ENCODE measurements at regions not wholly inside any gene's neighbourhood (a gene's known extent, or its start where the extent isn't known, plus 50 kb on each side); places are given as distances from the start of the nearest gene placed in this dataset.

GRCh38 chr2:217055624-217056023 is 195.8 kb upstream of the TNP1 start:
- Histone ChIP-seq H3K4me1 (no peaks in the 10 kb centered on the region), H3K9me3 (no peaks in the 10 kb centered on the region), H3K27ac (no peak overlapping the region), H3K4me3 (no peak overlapping the region), H3K27me3 (no peaks in the 10 kb centered on the region), H3K36me3 (replicated peaks in 1 of 2; ENCODE audit: insufficient read depth in 1 of 2, low read depth in 2 of 2) (no peaks in the 10 kb centered on the region)
- intact Hi-C loops (cut with DNase I), result no loop called here
- 86 to 95% methylated on average over 1 of the region's 1 CpG for WGBS, 2 donors
- TF ChIP-seq, protein P1, sequence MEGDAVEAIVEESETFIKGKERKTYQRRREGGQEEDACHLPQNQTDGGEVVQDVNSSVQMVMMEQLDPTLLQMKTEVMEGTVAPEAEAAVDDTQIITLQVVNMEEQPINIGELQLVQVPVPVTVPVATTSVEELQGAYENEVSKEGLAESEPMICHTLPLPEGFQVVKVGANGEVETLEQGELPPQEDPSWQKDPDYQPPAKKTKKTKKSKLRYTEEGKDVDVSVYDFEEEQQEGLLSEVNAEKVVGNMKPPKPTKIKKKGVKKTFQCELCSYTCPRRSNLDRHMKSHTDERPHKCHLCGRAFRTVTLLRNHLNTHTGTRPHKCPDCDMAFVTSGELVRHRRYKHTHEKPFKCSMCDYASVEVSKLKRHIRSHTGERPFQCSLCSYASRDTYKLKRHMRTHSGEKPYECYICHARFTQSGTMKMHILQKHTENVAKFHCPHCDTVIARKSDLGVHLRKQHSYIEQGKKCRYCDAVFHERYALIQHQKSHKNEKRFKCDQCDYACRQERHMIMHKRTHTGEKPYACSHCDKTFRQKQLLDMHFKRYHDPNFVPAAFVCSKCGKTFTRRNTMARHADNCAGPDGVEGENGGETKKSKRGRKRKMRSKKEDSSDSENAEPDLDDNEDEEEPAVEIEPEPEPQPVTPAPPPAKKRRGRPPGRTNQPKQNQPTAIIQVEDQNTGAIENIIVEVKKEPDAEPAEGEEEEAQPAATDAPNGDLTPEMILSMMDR (IDR thresholded peaks at IDR 0.05), result no peak
- no peak for TF ChIP-seq POLR2A (IDR thresholded peaks at IDR 0.05)
- DNase-seq (no peak), ATAC-seq (no peak)

DNA sequence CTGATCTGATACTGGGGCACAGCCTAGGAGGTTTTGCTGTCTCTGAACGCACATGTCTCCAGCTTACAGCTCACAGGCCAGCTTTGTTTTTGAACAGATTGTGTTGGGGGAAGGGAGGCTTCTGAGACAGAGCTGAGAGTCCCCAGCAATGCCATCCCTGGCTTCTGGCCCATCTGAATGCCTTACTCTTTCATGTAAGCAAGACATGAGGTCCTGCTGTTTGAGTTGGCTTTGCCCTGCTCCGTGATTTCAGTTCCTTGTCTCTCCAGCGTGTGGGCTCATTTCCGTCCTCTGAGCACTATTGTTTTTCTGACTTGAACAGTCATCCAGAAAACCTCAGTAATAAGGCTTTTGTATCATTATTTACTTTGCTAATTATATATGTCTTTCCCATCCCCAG is 194.9 kb upstream of the TNP1 start:
- 67 to 78% methylated on average over 4 of the region's 4 CpGs for WGBS, 2 donors

DNA sequence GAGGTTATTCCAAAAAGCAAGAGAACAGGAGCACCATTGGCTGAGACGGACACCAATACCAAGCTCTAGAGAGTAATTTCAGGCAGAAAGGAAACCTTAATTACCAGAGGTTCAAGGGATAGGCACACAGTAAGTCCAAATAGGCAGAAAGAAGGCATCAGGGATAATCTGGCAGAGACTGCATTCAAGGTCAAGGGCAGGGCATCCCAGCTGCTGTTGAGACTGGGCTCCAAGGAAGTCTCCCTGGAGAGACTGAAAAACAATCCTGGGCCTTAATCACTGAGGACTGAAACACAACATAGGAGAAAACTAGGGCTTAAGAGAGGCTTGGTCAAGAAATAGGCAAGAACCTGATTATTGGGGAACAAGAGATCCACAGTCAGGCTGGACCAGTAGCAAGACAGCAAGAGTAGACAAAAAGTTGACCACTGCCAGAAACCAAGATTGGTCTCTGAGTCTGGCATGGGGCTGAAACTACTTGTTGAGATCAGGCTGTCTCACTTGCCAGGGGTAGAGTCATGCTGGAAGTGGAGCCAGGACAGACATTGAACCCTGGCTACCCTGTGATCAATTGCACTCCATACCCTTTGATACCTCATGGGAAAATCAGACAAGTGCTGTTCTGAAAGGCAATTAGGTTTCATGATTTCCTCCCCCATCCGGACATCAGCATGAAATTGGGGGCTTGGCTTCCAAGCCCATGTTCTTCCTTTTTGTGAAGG is 193.2 kb upstream of the TNP1 start:
- H3K4me1 ChIP-seq, result no peaks in the 10 kb centered on the region
- TF ChIP-seq, protein P1 (IDR thresholded peaks at IDR 0.05), result no peak
- TF ChIP-seq POLR2A (IDR thresholded peaks at IDR 0.05), result no peak
- H3K9me3 ChIP-seq, result no peaks in the 10 kb centered on the region
- H3K36me3 ChIP-seq (replicated peaks in 1 of 2; ENCODE audit: insufficient read depth in 1 of 2, low read depth in 2 of 2), result no peaks in the 10 kb centered on the region
- H3K4me3 ChIP-seq, result no peak overlapping the region
- intact Hi-C loops (cut with DNase I), result no loop called here
- no peak for DNase-seq
- no peaks in the 10 kb centered on the region for H3K27me3 ChIP-seq
- WGBS, 2 donors, result 95% methylated on average over 2 of the region's 2 CpGs
- H3K27ac ChIP-seq, result no peak overlapping the region
- ATAC-seq, result no peak

More for the DNA sequence above, 194.9 kb upstream of the TNP1 start:
- intact Hi-C loops (cut with DNase I), result no loop called here
- TF ChIP-seq, protein P1 (IDR thresholded peaks at IDR 0.05), result no peak
- TF ChIP-seq POLR2A (IDR thresholded peaks at IDR 0.05), result no peak
- no peak for DNase-seq
- Histone ChIP-seq H3K27ac (no peak overlapping the region), H3K9me3 (no peaks in the 10 kb centered on the region), H3K36me3 (replicated peaks in 1 of 2; ENCODE audit: insufficient read depth in 1 of 2, low read depth in 2 of 2) (no peaks in the 10 kb centered on the region), H3K27me3 (no peaks in the 10 kb centered on the region), H3K4me1 (no peaks in the 10 kb centered on the region), H3K4me3 (no peak overlapping the region)
- ATAC-seq, result no peak

DNA sequence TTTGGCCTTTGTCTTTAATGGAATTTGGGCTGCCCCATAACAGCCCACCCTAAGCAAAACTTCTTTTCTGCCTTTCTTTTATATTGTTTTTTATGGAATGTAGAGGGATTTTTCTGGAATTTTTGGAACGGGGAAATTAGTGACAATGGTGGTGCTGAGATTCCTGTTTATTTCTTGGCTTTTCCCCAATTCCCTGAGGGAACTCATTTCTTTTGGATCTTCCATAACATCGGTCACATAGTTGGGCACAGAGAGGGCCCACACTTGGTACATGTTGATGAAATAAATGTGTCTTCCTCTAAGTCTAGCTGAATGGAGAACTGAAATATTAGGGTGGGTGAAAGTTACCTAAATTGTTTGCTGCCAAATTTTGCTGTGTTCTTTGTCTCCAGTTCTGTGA is 191.6 kb upstream of the TNP1 start:
- DNase-seq, result no peak
- no peaks in the 10 kb centered on the region for H3K27me3 ChIP-seq
- no peak overlapping the region for H3K4me3 ChIP-seq
- no peaks in the 10 kb centered on the region for H3K9me3 ChIP-seq
- intact Hi-C loops (cut with DNase I), result no loop called here
- no peak for ATAC-seq
- TF ChIP-seq POLR2A (IDR thresholded peaks at IDR 0.05), result no peak
- TF ChIP-seq, protein P1 (IDR thresholded peaks at IDR 0.05), result no peak
- peaks cover 5% of the 10 kb centered on the region for H3K4me1 ChIP-seq
- no peak overlapping the region for H3K27ac ChIP-seq
- WGBS, 2 donors, result 84 to 85% methylated on average over 2 of the region's 2 CpGs
- H3K36me3 ChIP-seq (replicated peaks in 1 of 2; ENCODE audit: insufficient read depth in 1 of 2, low read depth in 2 of 2), result no peaks in the 10 kb centered on the region

GRCh38 chr2:217049956-217050355 is 190.1 kb upstream of the TNP1 start:
- Histone ChIP-seq H3K27me3 (no peaks in the 10 kb centered on the region), H3K27ac (no peak overlapping the region), H3K9me3 (no peaks in the 10 kb centered on the region), H3K4me1 (peaks cover 11% of the 10 kb centered on the region), H3K4me3 (no peak overlapping the region), H3K36me3 (replicated peaks in 1 of 2; ENCODE audit: insufficient read depth in 1 of 2, low read depth in 2 of 2) (no peaks in the 10 kb centered on the region)
- WGBS, 2 donors, result 77 to 80% methylated on average over 3 of the region's 3 CpGs
- DNase-seq (no peak), ATAC-seq (no peak)
- no peak for TF ChIP-seq POLR2A (IDR thresholded peaks at IDR 0.05)
- TF ChIP-seq, protein P1 (IDR thresholded peaks at IDR 0.05), result no peak
- intact Hi-C loops (cut with DNase I), result no loop called here

Data from body of pancreas (tissue), 4 donors.